OCI-LY3 (cell line): ENCODE measurements at regions not wholly inside any gene's neighbourhood (a gene's known extent, or its start where the extent isn't known, plus 50 kb on each side); places are given as distances from the start of the nearest gene placed in this dataset.
"Not testable (repeated sequence)": the region's sequence is repeated elsewhere in the genome, so short reads cannot be mapped to it uniquely, and the experiment has no call there.

Experiments used
- CTCF ChIP-seq: fragments of 200-600, 300-600 bp; sonication (generic); IDR thresholded peaks from 2 replicates; pipeline ENCODE4 v1.5.1; 2014; ENCODE audit warnings: antibody characterized with exemption, low read length, low read depth
- EZH2phosphoT487 ChIP-seq: fragments of 200-600 bp; shearing (Covaris generic); IDR thresholded peaks from 2 replicates; pipeline ENCODE4 v1.6.1; 2018; ENCODE audit warnings: antibody characterized with exemption, mixed run types, low read depth

DNA sequence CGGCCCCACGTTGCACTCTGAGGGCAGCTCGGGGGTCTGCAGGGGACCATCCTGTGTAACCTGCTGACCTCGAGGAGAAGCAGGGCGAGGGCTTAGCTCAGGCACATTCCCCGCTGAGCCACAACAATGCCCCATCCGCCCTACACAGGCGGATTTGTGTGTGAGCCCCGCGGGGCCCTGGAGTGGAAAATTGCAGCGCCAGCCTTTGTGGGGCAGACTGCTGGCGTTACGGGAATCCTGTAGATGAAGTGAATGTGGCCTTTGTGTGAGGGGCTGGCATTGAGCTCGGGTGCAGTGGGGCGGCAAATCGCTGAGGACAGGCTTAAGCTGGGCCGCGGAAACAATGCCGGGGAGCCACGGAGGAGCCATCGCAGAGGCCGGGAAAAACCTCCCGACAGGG, 3970.3 kb upstream of the TPTE start:
- not testable (repeated sequence) for TF ChIP-seq CTCF, EZH2phosphoT487
